HG02973 (cell line): ENCODE measurements at regions not wholly inside any gene's neighbourhood (a gene's known extent, or its start where the extent isn't known, plus 50 kb on each side); places are given as distances from the start of the nearest gene placed in this dataset.

Experiments
- ATAC-seq: cut with Tn5 transposase; IDR thresholded peaks from one replicate; pipeline ENCODE4 v1.9.1; 2021; ENCODE audit warnings: moderate library complexity; ENCODE audit not compliant: unreplicated experiment

DNA sequence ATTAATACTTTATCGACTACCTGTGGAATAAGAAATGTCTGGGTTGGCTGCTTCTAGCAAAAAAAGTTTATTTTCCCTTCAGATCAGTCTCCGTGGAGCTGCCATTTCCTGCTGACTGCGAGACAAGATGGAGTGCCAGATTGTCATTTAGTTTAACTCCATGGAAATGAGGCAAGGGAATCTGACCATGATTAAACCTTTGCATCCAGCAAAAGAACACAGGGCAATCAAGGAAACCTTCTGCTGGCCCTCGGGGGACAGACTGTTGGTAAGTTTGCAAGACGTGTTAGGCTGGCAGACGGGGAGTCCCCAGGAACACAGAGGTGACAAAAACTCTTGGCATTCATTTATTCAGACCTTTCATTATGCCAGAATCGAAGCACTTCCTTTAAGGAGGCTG lies 52.2 kb upstream of the SPACA1 start:
- no peak for ATAC-seq

DNA sequence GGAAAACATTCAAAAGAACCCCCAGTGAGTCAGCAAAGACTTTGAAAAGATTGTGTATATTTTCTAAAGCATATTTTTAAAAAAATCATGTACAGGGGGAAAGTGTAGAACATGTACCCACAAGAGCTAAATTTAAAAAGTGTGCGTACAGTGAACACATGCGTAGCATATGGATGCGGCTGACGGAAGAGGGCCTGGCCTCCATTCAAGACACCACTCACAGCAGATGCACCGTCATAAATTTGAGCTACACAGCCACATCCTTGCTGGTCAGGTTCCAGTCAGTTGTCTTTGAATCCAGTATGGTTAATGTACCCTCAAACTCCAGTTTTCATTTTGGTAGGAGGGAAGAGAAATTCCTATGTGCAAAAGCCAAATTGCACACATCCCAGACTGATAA lies 54.3 kb upstream of the SPACA1 start:
- ATAC-seq: no peak

DNA sequence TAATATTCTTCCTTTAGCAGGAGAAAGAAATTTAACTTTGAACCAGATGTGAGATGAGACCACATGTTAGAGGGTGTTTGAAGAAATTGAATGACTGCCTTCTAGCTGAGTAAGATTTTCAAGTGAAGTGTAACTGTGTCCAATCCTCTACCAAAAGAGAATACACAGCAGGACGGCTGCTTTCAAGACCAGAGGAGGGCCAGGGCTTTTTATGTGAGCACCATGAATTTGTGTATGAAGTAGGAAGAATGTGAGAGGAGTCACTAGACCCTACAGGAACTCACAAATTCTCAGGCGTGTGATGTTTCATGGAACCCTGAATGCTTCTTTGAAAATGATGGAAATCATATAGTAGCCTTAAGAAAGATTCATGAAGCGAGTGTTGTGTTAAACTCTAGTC lies 56.8 kb upstream of the SPACA1 start:
- no peak for ATAC-seq

DNA sequence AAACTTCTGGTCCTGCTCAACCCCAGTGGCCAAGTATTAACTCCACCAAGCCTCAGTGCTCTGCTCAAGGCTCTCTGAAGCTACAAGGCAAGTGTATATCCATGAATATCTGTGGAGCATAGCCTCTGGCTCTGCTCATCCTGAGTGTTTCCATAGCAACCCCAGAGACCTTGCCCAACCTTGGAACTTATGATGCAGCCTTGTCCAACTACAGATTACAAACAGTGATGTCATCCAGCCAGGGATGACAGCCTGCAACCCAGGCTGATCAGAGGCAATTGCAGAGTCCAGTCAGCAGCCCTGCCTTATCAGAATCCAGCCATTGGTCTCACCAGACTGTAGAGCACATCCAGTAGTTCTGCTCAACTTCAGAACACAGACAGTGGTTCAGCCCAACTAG lies 65.5 kb upstream of the SPACA1 start:
- ATAC-seq: no peak

DNA sequence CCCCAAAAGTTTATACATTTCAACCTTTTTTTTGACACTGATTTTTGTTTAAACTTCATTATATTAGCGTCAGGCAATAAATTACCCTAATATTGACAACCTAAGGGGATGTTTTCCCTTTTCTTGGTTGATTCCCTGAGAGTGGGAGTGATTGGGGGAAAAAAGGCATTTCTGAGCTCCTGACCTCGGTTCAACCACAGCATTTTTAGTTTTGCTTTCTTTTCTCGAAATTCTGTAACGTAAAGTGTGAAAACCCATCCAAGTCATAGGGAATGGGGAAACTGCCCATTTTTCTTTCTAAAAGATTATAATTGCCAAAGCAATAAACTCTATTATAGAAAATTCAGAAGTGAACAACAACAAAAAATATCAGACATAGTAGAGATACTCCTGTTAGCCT lies 67.9 kb upstream of the SPACA1 start:
- no peak for ATAC-seq

DNA sequence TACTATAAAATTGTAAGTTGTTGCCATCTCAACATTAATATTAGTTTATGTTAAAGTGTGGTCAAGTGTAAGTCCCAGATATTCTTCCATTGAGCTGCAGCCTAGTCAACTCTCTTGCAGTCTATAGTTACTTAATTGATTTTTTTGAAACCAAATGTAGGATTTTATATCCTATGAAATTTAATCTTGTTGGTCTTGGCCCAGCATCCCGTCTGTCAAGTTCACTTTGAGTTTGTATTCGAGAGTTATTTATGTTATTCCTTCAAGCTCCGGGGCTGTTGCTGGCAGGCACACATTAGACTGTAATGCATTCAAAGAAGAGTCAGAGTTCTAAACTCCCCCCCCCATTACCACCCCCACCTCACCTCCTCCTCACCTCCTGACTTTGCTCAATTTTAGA lies 71.0 kb upstream of the SPACA1 start:
- no peak for ATAC-seq

DNA sequence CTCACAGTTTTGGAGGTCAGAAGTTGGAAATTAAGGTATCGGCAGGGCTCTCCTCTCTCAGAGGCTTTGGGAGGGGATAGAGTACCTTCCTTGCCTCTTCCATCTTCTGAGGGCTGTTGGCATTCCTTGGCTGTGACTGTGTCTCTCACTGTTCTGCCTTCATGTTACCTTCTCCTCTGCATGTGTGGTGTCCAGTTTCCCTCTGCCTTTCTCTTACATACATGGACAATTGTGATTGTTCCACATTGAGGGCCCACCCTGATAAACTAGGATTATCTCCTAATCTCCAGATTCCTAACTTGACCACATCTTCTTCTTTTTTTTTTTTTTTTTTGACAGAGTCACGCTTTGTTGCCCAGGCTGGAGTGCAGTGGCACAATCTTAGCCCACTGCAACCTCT lies 72.1 kb upstream of the SPACA1 start:
- no peak for ATAC-seq

DNA sequence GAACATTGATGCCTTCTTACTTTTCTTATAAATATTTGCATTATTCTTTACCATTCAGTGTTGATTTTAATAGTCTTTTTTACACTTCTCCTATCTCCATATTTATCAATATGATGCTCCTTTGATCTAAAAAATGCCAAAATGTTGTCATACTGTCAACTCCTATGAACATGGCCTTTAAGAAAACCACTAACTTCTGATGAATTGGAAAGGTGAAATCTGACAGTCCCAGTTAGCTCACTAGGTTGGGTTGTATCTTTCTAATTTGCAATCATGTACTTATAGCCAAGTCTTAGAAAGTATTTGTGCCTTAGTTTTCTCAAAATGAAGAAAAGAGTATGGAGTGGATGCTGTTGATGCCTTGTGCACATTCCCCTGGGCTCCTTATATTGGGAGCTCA lies 75.4 kb upstream of the SPACA1 start:
- ATAC-seq: no peak

DNA sequence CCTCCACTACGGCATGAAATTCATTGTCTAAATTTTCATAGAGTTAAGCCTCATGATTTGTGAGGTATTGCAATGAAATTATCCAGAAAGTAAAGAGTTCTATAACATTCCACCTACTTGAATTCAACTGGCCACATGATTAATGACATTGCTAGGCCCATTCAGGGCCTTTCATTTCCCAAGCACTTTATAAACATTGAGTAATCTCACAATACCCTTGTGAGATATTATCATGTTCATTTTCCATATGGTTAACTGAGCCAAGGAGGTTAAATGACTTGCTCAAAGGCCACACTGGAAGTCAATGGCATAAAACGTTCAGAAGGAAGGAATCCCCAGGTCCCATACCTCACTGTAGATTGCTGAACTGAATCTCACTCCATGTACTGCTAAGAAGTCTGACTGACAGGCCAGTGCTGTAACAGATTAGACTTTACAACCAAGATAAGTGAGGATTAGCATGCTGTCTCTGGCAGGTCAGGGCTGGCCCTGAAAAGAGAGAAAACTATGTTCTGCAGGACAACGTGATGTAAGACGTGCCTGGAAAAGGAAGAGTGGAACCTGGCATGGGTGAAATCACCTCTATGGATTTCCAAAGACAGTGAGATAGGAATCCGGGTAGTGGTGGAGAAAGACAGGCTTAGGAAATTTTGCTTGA lies 75.9 kb upstream of the SPACA1 start:
- ATAC-seq: no peak

DNA sequence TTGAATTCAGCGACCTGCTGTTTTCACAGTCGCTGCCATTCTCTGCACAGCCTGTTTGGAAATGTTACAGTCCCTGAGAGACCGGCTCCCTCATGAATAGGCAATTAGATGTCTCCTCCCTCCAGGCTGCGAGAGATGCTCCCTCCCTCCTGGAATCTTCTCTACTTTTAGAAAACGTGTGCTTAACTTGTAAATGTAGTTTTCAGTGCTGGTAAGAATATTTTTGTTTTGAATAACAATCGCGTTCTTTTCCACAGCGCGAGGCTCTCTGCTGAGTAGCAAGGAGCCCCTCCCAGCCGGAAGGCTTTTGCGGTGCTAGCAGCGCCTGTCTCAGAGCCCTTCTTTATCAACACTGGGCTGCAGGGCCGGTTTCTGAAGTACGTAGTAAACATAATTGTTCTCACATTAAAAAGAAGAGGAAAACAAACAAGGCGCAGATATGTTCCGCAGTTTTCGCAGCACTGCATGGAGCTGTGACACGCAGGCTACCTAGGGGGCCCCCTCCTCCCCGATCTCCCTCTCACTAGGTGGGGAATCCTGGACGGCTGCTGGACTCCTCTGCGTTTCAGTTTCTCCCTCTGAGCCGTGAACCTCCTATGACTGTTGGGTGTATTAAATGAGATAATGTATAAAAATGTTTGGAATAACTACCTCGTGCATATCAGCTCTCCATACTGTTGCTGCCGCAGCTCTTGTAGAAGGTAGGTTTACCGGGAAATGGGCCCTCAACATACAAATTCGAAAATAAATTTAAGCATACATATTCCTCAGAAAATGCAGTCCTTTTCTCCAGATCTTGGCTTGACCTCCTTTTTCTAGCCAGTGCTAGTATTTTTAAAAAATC lies 79.0 kb upstream of the SPACA1 start:
- ATAC-seq: no peak

DNA sequence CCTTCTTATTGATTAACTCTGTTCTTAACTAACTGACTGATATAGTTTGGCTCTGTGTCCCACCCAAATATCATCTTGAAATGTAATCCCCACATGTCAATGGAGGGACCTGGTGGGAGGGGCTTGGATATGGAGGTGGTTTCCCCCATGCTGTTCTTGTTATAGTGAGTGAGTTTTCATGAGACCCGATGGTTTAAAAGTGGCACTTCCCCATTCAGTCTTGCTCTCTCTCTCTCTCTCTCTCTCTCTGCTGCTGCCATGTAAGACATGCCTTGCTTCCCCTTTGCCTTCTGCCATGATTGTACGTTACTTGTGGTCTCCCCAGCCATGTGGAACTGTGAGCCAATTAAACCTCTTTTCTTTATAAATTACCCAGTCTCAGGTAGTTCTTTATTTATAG lies 81.8 kb upstream of the SPACA1 start:
- no peak for ATAC-seq

DNA sequence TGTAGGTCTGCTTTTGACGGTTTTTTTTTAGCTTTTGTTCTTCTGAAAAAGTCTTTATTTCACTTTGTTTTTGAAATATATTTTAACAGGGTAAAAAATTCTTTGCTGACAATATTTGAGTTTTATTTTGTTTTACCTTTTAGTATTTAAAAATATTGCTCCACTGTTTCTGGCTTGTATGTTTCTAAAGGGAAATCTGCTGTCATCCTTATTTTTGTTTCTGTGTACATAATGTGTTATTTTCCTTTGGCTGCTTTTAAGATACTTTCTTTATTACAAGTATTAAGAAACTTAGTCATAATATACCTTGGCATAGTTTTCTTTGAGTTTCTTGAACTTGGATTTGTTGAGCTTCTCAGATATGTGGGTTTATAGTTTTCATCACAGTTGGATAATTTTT lies 88.6 kb upstream of the SPACA1 start:
- ATAC-seq: no peak

DNA sequence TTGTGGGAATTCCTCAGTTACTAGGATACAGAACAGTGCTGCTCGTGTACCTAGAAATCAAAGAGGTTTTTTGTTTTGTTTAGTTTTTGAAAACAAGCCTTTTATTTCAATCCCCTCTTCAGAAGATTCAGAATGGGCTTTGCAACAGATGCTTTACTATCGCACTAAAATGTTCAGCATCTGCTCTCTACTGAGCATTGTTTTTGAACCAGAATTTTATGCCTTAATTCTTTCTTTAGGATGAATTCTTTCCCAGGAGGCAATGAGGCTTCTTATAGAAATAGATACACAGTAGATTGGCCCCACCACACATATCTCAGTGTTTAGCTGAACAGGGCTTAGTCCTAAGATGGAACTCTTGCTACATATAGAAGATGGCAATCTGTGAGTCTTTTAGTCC lies 95.9 kb upstream of the SPACA1 start:
- no peak for ATAC-seq

DNA sequence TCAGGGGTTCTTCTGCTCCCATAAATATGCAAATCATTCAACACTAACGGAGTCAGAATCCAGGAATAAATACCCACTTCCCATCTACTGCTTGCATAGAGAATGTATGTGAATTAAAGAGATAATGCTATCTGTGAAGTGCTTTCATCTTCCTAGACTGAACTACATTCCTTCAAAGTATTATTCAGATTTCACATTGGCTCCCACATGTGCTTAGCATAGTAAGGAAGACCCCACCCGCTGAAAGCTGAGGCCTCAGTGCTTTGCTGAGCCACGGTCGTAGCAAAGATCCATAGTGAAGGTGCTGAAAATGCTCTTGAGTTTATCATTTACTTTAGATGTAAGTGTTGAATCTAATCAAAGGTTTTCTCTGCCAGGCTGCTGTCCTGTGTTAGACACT lies 97.0 kb upstream of the SPACA1 start:
- ATAC-seq: no peak

DNA sequence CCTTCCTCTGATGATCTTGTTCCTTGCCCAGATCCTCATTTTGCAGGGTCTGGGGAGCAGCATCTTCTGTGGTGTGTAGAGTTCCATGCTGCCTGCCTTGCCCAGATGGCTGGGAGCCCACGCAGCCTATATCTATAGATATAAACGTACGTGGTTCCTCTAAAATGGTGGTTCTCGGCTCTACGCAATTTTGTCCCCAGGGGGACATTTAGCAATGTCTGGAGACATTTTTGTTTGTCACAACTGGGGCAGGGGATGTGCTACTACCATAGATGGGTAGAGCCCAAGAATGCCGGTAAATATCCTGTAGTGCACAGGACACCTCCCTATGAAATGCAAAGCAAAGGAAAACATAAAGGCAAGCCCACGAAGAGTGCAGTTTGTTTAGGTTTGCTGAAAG lies 98.4 kb upstream of the SPACA1 start:
- no peak for ATAC-seq

DNA sequence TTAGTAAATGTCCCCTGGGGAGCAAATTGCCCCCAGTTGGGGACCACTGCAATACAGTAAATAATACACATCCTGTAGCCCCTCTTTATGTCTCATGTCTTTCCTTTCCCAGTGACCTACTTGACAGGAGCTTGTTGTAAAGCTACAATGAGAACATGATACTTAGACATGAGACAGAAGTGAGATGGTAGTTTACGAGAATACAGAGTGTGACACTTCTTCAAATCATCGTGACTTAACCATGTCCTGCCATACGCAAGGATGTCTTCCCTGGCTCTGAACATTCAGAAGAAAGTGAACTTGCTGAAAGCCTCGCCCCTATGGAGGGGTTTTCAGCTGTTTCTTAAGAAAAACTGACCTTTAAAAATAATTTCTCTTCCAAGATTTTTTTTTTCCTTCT lies 101.0 kb upstream of the SPACA1 start:
- no peak for ATAC-seq

DNA sequence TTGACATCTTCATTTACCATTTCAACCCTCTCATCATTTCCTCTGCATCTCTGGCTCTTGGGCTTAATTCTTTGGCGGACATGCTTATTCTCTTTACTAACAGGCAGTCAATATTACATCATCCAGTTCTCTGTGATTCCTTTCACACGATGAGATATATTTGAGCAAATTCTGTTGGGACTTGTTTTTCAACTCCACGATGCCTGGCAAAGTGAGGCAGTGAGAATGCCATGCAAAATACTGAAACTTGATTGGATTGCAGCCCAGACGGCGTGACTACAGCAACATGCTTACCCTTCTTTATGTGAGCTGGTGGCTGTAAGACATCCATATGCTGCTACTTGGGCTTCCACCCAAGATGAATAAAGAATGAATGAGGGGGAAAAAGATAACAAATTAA lies 101.7 kb upstream of the SPACA1 start:
- ATAC-seq: no peak

DNA sequence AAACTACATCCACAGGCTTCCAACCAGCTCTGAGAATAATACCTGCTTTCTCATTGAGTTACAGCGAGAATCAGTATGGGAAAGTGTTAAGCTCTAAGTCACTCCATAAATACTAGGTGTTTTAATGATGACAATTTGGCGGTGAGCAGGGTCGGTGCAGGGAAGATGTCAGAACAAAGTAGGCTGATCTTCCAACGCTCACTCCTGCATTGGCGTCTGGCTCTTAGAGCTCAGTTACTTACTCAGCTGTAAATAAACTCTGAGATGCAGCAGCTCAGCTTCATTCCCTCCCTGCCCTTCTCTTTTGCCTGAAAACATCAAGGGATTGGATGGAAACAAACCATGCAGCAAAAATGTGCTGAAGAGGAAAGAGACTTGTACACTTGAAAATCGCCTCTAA lies 102.5 kb upstream of the SPACA1 start:
- ATAC-seq: no peak

DNA sequence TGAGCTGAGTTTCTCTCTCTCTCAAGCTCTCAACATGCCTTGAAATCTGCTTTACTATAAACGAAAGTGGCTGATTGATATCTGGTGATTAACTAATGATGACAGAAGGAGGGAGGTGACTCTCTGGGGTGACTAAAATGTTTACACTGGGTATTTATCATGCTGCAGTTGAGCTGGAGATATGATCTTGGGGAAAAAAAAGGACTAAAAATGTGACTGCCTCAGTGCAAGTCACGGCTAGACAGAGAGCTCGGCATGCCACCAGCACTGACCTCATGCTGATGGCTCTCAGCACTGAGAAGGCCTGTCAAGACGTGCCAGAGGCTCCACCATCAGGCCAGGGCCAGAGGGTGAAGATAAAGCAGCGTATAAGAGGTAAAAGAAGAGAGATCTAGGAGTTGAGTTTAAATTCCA lies 103.1 kb upstream of the SPACA1 start:
- no peak for ATAC-seq

DNA sequence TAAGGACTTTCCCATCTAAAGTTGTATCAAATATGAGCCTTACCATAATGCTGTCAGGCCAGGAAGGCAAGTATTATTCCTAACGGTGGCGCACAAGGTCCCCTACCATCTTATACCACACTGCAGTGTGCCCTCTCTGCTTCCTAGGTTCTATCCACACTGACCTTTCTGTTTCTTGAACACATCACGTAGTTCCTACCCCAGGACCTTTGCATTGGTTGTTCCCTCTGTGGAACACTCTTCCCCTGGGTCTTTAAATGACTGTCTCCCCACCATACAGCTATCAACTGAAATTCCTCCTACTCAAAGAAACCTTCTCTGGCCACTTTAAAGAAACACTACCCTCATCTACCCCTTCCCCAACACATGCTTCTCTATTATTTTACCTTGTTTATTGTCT lies 104.5 kb upstream of the SPACA1 start:
- no peak for ATAC-seq

DNA sequence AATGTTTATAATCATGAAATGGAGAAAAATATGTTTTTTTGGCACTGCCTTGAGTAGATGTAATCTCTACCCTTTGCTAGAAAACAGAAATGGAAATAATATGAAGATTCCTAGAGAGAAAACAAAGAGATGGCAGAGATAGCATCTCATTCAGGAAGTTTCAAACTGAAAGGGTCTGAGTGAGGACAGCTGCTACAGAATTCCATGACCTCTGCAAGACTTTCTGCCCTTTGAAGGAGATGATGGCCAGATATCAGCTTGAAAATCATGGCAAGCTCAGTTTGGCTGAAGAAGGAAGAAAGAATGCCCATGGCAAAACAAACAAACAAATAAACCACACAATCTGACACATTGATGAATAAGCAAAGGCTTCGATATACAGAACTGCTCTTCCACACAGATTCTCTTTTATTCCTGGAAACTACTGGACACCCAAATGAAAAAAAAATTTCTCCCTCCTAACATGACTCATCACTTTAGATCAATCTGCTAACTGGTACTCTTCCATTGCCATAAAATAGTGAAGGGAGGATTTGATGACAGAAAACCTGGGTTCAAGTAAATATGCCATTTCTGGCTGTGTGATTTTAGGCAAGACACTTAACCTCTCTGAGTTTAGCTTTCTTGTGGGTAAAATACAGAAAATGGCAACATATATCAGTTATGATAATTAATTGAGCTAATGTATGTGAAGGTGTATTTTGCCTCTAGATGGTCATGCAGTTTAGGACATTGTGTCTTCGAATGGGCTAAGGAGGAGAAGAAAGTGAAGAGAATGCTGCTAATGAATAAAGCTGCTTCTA lies 105.9 kb upstream of the SPACA1 start:
- ATAC-seq: no peak

DNA sequence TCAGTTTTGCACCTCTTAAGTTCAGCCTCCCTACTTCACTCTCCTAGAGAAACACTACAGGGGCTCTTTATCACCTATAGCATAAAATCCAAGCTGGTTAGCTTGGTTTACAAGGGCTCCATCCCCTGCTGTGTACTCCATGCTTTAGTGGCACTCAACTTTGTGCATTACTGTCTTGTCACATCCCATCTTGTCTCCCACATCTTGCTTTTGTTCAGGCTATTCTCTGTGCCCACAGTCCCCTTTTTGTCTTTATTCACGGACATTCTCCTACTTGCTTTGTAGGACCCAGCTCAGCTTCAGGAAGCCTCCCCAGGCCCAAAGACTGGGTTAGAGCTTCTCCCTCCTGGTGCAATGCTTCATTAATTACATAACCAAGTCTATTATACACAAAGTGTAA lies 107.9 kb upstream of the SPACA1 start:
- no peak for ATAC-seq
